Prostate gland (tissue), 2 donors: ENCODE measurements at regions not wholly inside any gene's neighbourhood (a gene's known extent, or its start where the extent isn't known, plus 50 kb on each side); places are given as distances from the start of the nearest gene placed in this dataset.

Source experiments
- DNase-seq: peaks from one replicate; pipeline ENCODE4 v3.0.0-alpha.2; 2019; ENCODE audit warnings: low spot score
- H3K27ac ChIP-seq, 2 donors: fragments of 200-600 bp; sonication (generic); 2 replicates each; pipeline ENCODE4 v1.5.1; 2017 to 2019
- H3K27me3 ChIP-seq: fragments of 200-600 bp; sonication (generic); replicated peaks from 2 replicates; pipeline ENCODE4 v1.5.1; 2019; ENCODE audit not compliant: insufficient read depth
- H3K36me3 ChIP-seq, 2 donors: fragments of 200-600 bp; sonication (generic); 1 replicate in 1 of 2; 2 replicates in 1 of 2; pipeline versions ENCODE4 v1.5.1 to v1.8.1; 2017 to 2019
- H3K4me1 ChIP-seq: fragments of 200-600 bp; sonication (generic); replicated peaks from 2 replicates; pipeline ENCODE4 v1.5.1; 2019
- H3K4me3 ChIP-seq, 2 donors: fragments of 200-600 bp; sonication (generic); 2 replicates each; pipeline ENCODE4 v1.5.1; 2017 to 2019
- H3K9me3 ChIP-seq: fragments of 200-600 bp; sonication (generic); 2 replicates; pipeline ENCODE4 v1.5.1; 2017
- POLR2A ChIP-seq: fragments of 450-650 bp; IDR thresholded peaks from one replicate; pipeline ENCODE4 v1.6.1; 2016; ENCODE audit warnings: antibody characterized with exemption, mild to moderate bottlenecking
- POLR2AphosphoS5 ChIP-seq: sonication (generic); formaldehyde crosslinking; IDR thresholded peaks from one replicate; pipeline ENCODE4 v1.6.1; 2017; ENCODE audit warnings: antibody characterized with exemption
- WGBS: methylation state at CpG from one replicate; pipeline ENCODE4 v1.1.5; 2018; 5-methylcytosine and 5-hydroxymethylcytosine counted together
- intact Hi-C: fragments of 100-400 bp; cut with DNase I; formaldehyde crosslinking; loops from one replicate; pipeline ENCODE4 v1.14.2; 2022
- TF ChIP-seq, protein P1 (sequence below), 4 experiments: fragments of 200-600 bp in 2 of 4; fragments of 450-650 bp in 2 of 4; sonication (generic) in 2 of 4; IDR thresholded peaks; 1 replicate in 3 of 4; 2 replicates in 1 of 4; pipeline ENCODE4 v1.5.1; 2016 to 2019; ENCODE audit warnings: antibody characterized with exemption in 4 of 4, mild to moderate bottlenecking in 2 of 4, moderate library complexity in 2 of 4

DNA sequence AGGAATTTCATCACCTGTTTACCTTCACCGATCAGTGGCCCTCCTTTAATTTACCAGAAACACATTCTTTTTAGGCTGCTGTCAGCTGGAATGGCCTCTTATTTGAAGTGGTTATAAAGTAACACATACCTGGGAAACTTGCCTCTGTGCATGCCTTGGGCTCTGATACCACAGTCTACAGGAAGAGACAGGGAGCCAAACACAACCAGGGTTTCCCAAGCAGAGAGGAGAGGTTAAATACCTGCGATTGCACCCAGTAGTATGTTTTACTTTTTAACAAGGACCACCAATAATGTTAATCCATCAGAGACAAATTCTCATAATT is 444.0 kb upstream of the SGCG start:
- WGBS, result 61% methylated on average over 2 of the region's 2 CpGs
- DNase-seq, result no peak
- Histone ChIP-seq H3K9me3 (no peaks in the 10 kb centered on the region), H3K4me3 (no peak overlapping the region), H3K36me3 (no peaks in the 10 kb centered on the region), H3K27ac (no peak overlapping the region), H3K4me1 (no peaks in the 10 kb centered on the region), H3K27me3 (no peaks in the 10 kb centered on the region)
- TF ChIP-seq, protein P1, sequence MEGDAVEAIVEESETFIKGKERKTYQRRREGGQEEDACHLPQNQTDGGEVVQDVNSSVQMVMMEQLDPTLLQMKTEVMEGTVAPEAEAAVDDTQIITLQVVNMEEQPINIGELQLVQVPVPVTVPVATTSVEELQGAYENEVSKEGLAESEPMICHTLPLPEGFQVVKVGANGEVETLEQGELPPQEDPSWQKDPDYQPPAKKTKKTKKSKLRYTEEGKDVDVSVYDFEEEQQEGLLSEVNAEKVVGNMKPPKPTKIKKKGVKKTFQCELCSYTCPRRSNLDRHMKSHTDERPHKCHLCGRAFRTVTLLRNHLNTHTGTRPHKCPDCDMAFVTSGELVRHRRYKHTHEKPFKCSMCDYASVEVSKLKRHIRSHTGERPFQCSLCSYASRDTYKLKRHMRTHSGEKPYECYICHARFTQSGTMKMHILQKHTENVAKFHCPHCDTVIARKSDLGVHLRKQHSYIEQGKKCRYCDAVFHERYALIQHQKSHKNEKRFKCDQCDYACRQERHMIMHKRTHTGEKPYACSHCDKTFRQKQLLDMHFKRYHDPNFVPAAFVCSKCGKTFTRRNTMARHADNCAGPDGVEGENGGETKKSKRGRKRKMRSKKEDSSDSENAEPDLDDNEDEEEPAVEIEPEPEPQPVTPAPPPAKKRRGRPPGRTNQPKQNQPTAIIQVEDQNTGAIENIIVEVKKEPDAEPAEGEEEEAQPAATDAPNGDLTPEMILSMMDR (IDR thresholded peaks at IDR 0.05), result no peak
- intact Hi-C loops, result no loop called here

DNA sequence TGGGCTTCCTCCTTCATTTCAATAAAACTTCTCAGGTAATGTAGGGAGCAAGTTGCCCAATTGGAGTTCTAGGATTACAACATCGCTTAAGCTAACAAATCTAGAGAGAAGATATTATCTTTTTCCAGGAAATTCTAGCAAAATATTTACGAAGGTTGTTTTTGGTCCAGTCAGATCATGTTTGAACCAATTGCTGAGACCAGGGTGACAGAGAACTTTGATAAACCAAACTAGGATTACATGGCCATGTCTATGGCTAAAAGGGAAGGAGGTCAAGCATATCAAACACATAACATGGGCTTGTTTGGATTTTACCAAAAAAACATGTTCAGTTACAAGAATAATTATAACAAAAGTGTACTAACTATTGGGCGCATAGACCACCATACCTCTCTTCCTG is 442.4 kb upstream of the SGCG start:
- TF ChIP-seq POLR2A, result no peak
- TF ChIP-seq POLR2AphosphoS5, result no peak
- TF ChIP-seq, protein P1 (IDR thresholded peaks at IDR 0.05), result no peak
- no peak for DNase-seq
- intact Hi-C loops, result no loop called here
- Histone ChIP-seq H3K36me3 (no peaks in the 10 kb centered on the region), H3K4me3 (no peak overlapping the region), H3K27me3 (no peaks in the 10 kb centered on the region), H3K4me1 (no peaks in the 10 kb centered on the region), H3K9me3 (no peaks in the 10 kb centered on the region), H3K27ac (no peak overlapping the region)
- WGBS, result 62% methylated on average over 3 of the region's 3 CpGs

- H3K27me3 ChIP-seq, result no peaks in the 10 kb centered on the region
- H3K9me3 ChIP-seq, result no peaks in the 10 kb centered on the region
- no peak overlapping the region for H3K27ac ChIP-seq
- no peaks in the 10 kb centered on the region for H3K36me3 ChIP-seq
- 57% methylated on average over 3 of the region's 3 CpGs for WGBS
- H3K4me3 ChIP-seq, result no peak overlapping the region
- no peaks in the 10 kb centered on the region for H3K4me1 ChIP-seq
- TF ChIP-seq POLR2A (no peak), POLR2AphosphoS5 (no peak)
- TF ChIP-seq, protein P1 (IDR thresholded peaks at IDR 0.05), result no peak
- intact Hi-C loops, result no loop called here
- DNase-seq, result no peak
Observed at GRCh38 chr13:22740264-22740663, 440.5 kb upstream of the SGCG start.

DNA sequence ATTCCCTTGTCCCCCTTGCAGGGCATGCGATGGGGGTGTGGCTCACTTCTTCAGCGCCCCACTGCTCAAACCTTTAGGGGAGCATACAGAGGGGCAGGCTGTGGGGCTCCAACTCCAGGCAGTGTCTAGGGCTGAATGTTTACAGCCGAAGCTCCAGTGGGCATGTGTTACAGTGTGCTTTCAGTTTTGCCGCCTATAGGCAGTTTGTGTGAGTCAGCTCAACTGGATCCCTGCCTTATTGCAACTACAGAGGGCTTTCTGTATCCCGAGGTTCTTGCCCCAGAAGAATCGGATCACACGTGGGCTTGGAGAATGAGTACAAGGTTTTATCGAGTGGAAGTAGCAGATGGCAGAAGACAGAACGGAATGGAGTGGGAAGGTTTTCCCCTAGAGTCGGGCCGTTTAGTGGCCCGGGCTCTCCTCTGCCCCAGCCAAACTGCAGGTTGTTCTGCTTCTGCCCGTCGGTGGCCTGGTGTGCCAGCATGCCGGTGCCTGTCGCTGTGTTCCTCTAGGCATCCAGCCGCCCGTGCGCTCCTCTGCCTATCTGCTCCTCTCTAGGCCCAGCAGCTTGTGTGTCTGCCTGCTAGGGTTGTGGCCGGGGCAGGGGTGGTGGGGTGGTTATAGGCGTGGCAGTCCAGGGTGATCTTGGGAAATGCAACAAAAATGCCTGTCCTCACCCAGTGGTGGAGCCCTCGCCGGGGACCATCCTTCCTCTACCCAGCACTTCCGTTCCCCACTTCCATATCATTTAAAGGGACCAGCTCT is 435.9 kb upstream of the SGCG start:
- Histone ChIP-seq H3K9me3 (no peaks in the 10 kb centered on the region), H3K27ac (no peak overlapping the region), H3K4me3 (no peak overlapping the region), H3K27me3 (no peaks in the 10 kb centered on the region), H3K4me1 (no peaks in the 10 kb centered on the region), H3K36me3 (no peaks in the 10 kb centered on the region)
- TF ChIP-seq, protein P1 (IDR thresholded peaks at IDR 0.05), result no peak
- no peak for TF ChIP-seq POLR2AphosphoS5
- no peak for TF ChIP-seq POLR2A
- DNase-seq, result no peak
- intact Hi-C loops, result no loop called here
- WGBS, result 89% methylated on average over 24 of the region's 24 CpGs

DNA sequence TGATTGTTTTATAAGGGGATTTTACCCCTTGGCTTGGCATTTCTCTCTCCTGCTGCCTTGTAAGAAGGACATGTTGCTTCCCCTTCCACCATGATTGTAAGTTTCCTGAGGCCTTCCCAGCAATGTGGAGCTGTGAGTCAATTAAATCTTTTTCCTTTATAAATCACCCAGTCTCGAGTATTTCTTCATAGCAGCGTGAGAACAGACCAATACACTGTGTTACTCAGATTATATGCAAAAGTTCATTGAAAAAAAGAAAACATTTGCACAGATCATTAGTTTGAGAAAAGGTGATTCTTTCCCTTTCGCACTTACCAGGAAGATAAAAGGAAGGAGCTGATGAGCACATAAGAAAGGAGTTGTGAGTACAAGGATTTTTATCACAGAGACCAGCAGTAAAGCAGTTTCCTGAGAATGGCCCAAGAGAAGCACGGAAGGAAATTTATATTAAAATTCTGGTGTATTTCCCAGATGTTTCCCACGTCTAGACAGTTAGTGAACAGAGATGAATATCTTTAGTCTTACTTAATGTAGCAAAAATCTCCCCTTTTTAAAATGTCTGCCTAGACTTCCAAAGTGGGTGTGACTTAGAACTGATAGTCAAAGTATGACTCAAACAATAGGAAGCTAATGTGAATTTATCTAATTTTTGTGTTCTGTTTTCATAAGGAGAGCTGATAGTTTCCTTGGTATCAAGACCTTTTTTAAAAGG is 431.8 kb upstream of the SGCG start:
- no peak overlapping the region for H3K27ac ChIP-seq
- DNase-seq, result no peak
- H3K27me3 ChIP-seq, result no peaks in the 10 kb centered on the region
- H3K4me3 ChIP-seq, result no peak overlapping the region
- H3K36me3 ChIP-seq, result no peaks in the 10 kb centered on the region
- H3K4me1 ChIP-seq, result no peaks in the 10 kb centered on the region
- TF ChIP-seq, protein P1 (IDR thresholded peaks at IDR 0.05), result no peak
- no peak for TF ChIP-seq POLR2AphosphoS5
- no peak for TF ChIP-seq POLR2A
- WGBS, result 53% methylated on average over 5 of the region's 5 CpGs
- no peaks in the 10 kb centered on the region for H3K9me3 ChIP-seq
- intact Hi-C loops, result no loop called here
